Endothelial cell of umbilical vein (primary cell): ENCODE measurements at regions not wholly inside any gene's neighbourhood (a gene's known extent, or its start where the extent isn't known, plus 50 kb on each side); places are given as distances from the start of the nearest gene placed in this dataset.

Source experiments
- FOS ChIP-seq: IDR thresholded peaks from 2 replicates; pipeline ENCODE4 v1.6.1; 2011; ENCODE audit warnings: mild to moderate bottlenecking, low read length, moderate library complexity, borderline replicate concordance; ENCODE audit not compliant: insufficient read depth
- MYC ChIP-seq: IDR thresholded peaks from one replicate; pipeline ENCODE4 v1.6.1; 2011; ENCODE audit warnings: mild to moderate bottlenecking, low read depth, low read length
- POLR2A ChIP-seq: IDR thresholded peaks from 2 replicates; pipeline ENCODE4 v1.6.1; 2012; ENCODE audit warnings: low read depth, mild to moderate bottlenecking, control low read depth, low read length
- TF ChIP-seq, protein P1 (sequence below), 2 donors: IDR thresholded peaks; 1 replicate in 1 of 2; 2 replicates in 1 of 2; pipeline ENCODE4 v1.5.1; 2011; ENCODE audit warnings: low read length in 2 of 2, mild to moderate bottlenecking in 2 of 2, moderate library complexity in 2 of 2, control low read depth in 1 of 2, inconsistent platforms in 1 of 2, low read depth in 1 of 2; ENCODE audit not compliant: insufficient read depth in 1 of 2; ENCODE audit errors: extremely low read depth in 1 of 2

DNA sequence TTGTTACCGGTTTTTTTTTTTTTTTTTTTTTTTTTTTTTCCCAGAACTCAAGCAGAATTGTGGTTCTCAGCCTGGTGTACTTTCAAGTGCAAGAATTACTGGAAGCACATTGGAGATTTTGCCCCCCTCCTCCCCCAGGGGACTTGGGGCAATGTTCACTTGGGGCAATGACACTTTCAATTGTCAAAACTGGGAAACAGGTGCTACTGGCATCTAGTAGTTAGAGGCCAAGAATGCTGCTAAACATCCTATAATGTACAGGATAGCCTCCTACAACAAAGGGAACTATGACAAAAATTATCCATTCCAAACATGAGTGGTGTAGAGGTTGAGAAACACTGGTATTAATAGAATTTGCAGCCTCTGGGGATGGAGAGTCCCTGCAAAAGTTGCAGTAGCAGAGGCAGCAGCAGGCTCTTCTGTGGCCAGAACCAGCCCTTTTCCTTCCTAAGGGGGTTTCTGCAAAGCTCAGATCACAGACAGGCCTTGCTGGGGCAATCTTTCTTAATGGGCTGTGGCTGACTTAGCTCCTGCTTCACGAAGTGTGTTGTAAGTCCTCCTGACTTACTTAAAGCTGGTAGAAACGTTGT lies 144.3 kb upstream of the MRPS22 start:
- TF ChIP-seq, protein P1, sequence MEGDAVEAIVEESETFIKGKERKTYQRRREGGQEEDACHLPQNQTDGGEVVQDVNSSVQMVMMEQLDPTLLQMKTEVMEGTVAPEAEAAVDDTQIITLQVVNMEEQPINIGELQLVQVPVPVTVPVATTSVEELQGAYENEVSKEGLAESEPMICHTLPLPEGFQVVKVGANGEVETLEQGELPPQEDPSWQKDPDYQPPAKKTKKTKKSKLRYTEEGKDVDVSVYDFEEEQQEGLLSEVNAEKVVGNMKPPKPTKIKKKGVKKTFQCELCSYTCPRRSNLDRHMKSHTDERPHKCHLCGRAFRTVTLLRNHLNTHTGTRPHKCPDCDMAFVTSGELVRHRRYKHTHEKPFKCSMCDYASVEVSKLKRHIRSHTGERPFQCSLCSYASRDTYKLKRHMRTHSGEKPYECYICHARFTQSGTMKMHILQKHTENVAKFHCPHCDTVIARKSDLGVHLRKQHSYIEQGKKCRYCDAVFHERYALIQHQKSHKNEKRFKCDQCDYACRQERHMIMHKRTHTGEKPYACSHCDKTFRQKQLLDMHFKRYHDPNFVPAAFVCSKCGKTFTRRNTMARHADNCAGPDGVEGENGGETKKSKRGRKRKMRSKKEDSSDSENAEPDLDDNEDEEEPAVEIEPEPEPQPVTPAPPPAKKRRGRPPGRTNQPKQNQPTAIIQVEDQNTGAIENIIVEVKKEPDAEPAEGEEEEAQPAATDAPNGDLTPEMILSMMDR (IDR thresholded peaks at IDR 0.05; ENCODE audit: extremely low read depth in 1 of 2, insufficient read depth in 1 of 2, low read depth in 1 of 2, low read length in 2 of 2), result no peak
- TF ChIP-seq FOS (no peak), MYC (no peak), POLR2A (no peak)
